ENCODE measurements at regions not wholly inside any gene's neighbourhood (a gene's known extent, or its start where the extent isn't known, plus 50 kb on each side); places are given as distances from the start of the nearest gene placed in this dataset.

- Mint-ChIP-seq H3K4me3 (no peak overlapping the region), H3K27me3 (ENCODE audit: low read depth, poor library complexity) (peaks cover 15% of the 10 kb centered on the region), H3K9me3 (no peaks in the 10 kb centered on the region), H3K36me3 (ENCODE audit: low read depth) (no peaks in the 10 kb centered on the region), H3K4me1 (peaks cover 33% of the 10 kb centered on the region), H3K27ac (no peak overlapping the region)
- no peak for DNase-seq
- TF ChIP-seq CTCF (IDR thresholded peaks at IDR 0.05): no peak
Measured at GRCh38 chr5:2461701-2462691, 289.5 kb downstream of the IRX2 start.

GRCh38 chr5:2460098-2460497 lies 291.4 kb downstream of the IRX2 start:
- H3K27me3 Mint-ChIP-seq (ENCODE audit: low read depth, poor library complexity): peaks cover 15% of the 10 kb centered on the region
- peaks cover 17% of the 10 kb centered on the region for H3K4me1 Mint-ChIP-seq
- no peak for DNase-seq
- H3K27ac Mint-ChIP-seq: no peak overlapping the region
- H3K9me3 Mint-ChIP-seq: no peaks in the 10 kb centered on the region
- no peaks in the 10 kb centered on the region for H3K36me3 Mint-ChIP-seq (ENCODE audit: low read depth)
- no peak overlapping the region for H3K4me3 Mint-ChIP-seq
- no peak for TF ChIP-seq CTCF (IDR thresholded peaks at IDR 0.05)

GRCh38 chr5:2459251-2459650 lies 292.2 kb downstream of the IRX2 start:
- H3K27ac Mint-ChIP-seq: no peak overlapping the region
- no peak overlapping the region for H3K4me3 Mint-ChIP-seq
- no peaks in the 10 kb centered on the region for H3K36me3 Mint-ChIP-seq (ENCODE audit: low read depth)
- H3K27me3 Mint-ChIP-seq (ENCODE audit: low read depth, poor library complexity): peaks cover 11% of the 10 kb centered on the region
- TF ChIP-seq CTCF (IDR thresholded peaks at IDR 0.05): no peak
- DNase-seq: no peak
- no peaks in the 10 kb centered on the region for H3K9me3 Mint-ChIP-seq
- peaks cover 11% of the 10 kb centered on the region for H3K4me1 Mint-ChIP-seq

DNA sequence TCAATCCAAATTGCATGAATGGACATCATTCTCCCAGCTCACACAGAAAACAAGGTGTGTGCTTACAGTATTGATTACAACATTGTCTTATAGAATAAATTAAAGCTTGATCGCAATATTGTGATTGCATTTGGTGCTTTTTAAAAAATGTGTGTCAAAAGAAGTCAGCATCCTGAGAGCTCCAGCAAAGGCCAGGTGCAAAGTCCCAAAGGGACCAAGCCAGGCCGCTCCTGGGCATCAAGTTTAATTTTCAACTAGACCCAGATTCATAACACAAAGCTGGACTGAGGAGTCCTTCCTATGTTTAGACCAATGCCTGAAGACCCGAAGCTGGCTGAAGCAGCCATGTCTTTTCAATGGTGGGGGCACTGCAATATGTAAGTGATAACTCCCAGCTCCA lies 295.6 kb downstream of the IRX2 start:
- H3K36me3 Mint-ChIP-seq (ENCODE audit: low read depth): no peaks in the 10 kb centered on the region
- TF ChIP-seq CTCF (IDR thresholded peaks at IDR 0.05): no peak
- no peak overlapping the region for H3K4me3 Mint-ChIP-seq
- H3K9me3 Mint-ChIP-seq: no peaks in the 10 kb centered on the region
- H3K27me3 Mint-ChIP-seq (ENCODE audit: low read depth, poor library complexity): peaks cover 10% of the 10 kb centered on the region
- H3K4me1 Mint-ChIP-seq: peaks cover 11% of the 10 kb centered on the region
- no peak for DNase-seq
- H3K27ac Mint-ChIP-seq: no peak overlapping the region

DNA sequence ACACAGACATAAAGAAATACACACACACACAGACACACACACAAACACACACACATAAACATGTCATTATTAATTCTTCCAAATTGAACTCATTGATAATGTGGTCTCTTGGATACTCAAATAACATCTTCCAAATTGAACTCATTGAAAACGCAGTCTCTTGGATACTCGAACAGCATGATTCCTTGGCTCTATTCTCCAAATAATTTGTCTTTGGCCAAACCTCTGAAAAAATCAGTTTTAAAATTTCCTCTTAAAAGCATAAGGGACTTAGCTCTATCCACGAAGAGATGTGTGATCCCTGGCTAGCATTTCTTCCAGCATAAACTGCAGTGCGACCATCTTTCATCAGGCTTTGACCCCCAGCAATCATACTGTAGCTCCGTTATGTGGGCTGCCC lies 296.6 kb downstream of the IRX2 start:
- TF ChIP-seq CTCF (IDR thresholded peaks at IDR 0.05): no peak
- H3K36me3 Mint-ChIP-seq (ENCODE audit: low read depth): no peaks in the 10 kb centered on the region
- H3K27ac Mint-ChIP-seq: no peak overlapping the region
- no peak for DNase-seq
- H3K9me3 Mint-ChIP-seq: no peaks in the 10 kb centered on the region
- no peak overlapping the region for H3K4me3 Mint-ChIP-seq
- H3K4me1 Mint-ChIP-seq: peaks cover 8% of the 10 kb centered on the region
- H3K27me3 Mint-ChIP-seq (ENCODE audit: low read depth, poor library complexity): peaks cover 19% of the 10 kb centered on the region

DNA sequence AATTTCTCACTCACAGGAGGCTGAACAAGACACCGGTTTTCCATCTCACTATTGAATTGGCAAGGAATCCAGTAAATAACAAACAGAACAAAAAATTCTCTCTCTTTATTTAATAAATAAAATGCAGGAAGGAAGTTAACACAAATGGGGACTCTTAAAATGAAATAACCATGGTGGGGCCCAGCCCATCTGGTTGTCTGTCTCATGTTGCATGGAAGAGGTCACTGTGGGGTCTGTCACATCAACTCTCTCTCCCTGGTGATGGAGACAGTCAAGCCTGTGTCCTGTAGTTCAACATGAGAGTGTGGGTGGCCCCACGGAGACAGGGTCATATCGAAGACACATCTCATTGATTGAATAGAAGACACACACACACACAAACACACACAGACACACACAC lies 297.7 kb downstream of the IRX2 start:
- H3K9me3 Mint-ChIP-seq: no peaks in the 10 kb centered on the region
- H3K4me1 Mint-ChIP-seq: no peaks in the 10 kb centered on the region
- H3K36me3 Mint-ChIP-seq (ENCODE audit: low read depth): no peaks in the 10 kb centered on the region
- no peak overlapping the region for H3K4me3 Mint-ChIP-seq
- no peak overlapping the region for H3K27ac Mint-ChIP-seq
- no peak for DNase-seq
- H3K27me3 Mint-ChIP-seq (ENCODE audit: low read depth, poor library complexity): peaks cover 21% of the 10 kb centered on the region
- TF ChIP-seq CTCF (IDR thresholded peaks at IDR 0.05): no peak
